C1 segment of cervical spinal cord (tissue), 14 donors: ENCODE measurements at regions not wholly inside any gene's neighbourhood (a gene's known extent, or its start where the extent isn't known, plus 50 kb on each side); places are given as distances from the start of the nearest gene placed in this dataset.
"Not testable (repeated sequence)": the region's sequence is repeated elsewhere in the genome, so short reads cannot be mapped to it uniquely, and the experiment has no call there.

Experiments
- DNase-seq, 14 donors: peaks; one replicate each; lab custom pipeline; 2025; lab: John Stamatoyannopoulos, UW

- no peak for DNase-seq
Observed at GRCh38 chr6:4379958-4380357, 244.6 kb upstream of the ECI2 start.

- DNase-seq = no peak
Observed at GRCh38 chr6:4378319-4378996, 243.1 kb upstream of the ECI2 start.

GRCh38 chr6:4377603-4378002 is 242.2 kb upstream of the ECI2 start:
- no peak for DNase-seq

- no peak for DNase-seq
Observed at GRCh38 chr6:4374216-4374615, 238.8 kb upstream of the ECI2 start.

GRCh38 chr6:4372866-4373265 is 237.5 kb upstream of the ECI2 start:
- DNase-seq = no peak

- no peak for DNase-seq
Observed at GRCh38 chr6:4371207-4371921, 236.0 kb upstream of the ECI2 start.

GRCh38 chr6:4370066-4370465 is 234.7 kb upstream of the ECI2 start:
- DNase-seq = no peak

GRCh38 chr6:4369616-4370015 is 234.2 kb upstream of the ECI2 start:
- no peak for DNase-seq

- no peak for DNase-seq
Observed at GRCh38 chr6:4368649-4369048, 233.3 kb upstream of the ECI2 start.

- DNase-seq = no peak
Observed at GRCh38 chr6:4367643-4368042, 232.3 kb upstream of the ECI2 start.

- no peak for DNase-seq
Observed at GRCh38 chr6:4366635-4367395, 231.4 kb upstream of the ECI2 start.

GRCh38 chr6:4365686-4366085 is 230.3 kb upstream of the ECI2 start:
- no peak for DNase-seq

- DNase-seq = no peak
Observed at GRCh38 chr6:4364711-4365110, 229.3 kb upstream of the ECI2 start.

- DNase-seq = no peak
Observed at GRCh38 chr6:4364172-4364571, 228.8 kb upstream of the ECI2 start.

GRCh38 chr6:4363656-4364055 is 228.3 kb upstream of the ECI2 start:
- DNase-seq = no peak

- DNase-seq = no peak
Observed at GRCh38 chr6:4362326-4362725, 227.0 kb upstream of the ECI2 start.

- no peak for DNase-seq
Observed at GRCh38 chr6:4360920-4361319, 225.5 kb upstream of the ECI2 start.

GRCh38 chr6:4359108-4359730 is 223.8 kb upstream of the ECI2 start:
- DNase-seq = peak in 2 of 14 donors; percentile 8 to 33

- DNase-seq = peak; percentile 10 to 96 (median 72)
Observed at GRCh38 chr6:4358414-4359107, 223.2 kb upstream of the ECI2 start.

- not testable (repeated sequence) for DNase-seq
Observed at GRCh38 chr6:4357660-4358152, 222.3 kb upstream of the ECI2 start.

GRCh38 chr6:4356899-4357659 is 221.7 kb upstream of the ECI2 start:
- DNase-seq = peak in 1 of 14 donors; percentile 63
